ENCODE measurements at regions not wholly inside any gene's neighbourhood (a gene's known extent, or its start where the extent isn't known, plus 50 kb on each side); places are given as distances from the start of the nearest gene placed in this dataset.
A peak's percentile ranks its signal among the peaks of the same experiment; 100 is the strongest.
"Not testable (repeated sequence)": the region's sequence is repeated elsewhere in the genome, so short reads cannot be mapped to it uniquely, and the experiment has no call there.

DNA sequence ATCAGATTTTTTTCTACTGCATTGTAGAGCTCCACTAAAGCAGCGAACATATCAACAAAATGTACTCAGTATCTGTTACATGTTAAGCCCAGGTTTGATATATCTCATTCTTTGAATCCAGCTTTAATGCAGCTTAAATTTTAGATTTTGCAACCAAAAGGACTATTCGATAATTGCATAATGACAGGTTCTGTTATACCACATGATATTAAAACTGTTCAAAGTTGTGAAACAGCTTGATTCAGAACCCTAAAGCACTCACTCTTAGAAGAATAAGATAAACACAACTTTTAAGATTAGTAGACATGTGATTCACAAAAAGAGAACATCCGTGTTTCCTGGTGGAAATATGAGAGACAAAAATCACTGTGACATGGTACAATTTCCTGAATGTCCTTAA, 427.9 kb downstream of the CDH11 start:
- peak; percentile 3 for DNase-seq (ENCODE audit: low read depth, low spot score)
- in situ Hi-C loops (cut with HindIII; ENCODE audit: low sequenced_read_pairs), result no loop called here
- no peak overlapping the region for H3K4me3 ChIP-seq (ENCODE audit: low read depth, low read length)
- TF ChIP-seq, protein P1, sequence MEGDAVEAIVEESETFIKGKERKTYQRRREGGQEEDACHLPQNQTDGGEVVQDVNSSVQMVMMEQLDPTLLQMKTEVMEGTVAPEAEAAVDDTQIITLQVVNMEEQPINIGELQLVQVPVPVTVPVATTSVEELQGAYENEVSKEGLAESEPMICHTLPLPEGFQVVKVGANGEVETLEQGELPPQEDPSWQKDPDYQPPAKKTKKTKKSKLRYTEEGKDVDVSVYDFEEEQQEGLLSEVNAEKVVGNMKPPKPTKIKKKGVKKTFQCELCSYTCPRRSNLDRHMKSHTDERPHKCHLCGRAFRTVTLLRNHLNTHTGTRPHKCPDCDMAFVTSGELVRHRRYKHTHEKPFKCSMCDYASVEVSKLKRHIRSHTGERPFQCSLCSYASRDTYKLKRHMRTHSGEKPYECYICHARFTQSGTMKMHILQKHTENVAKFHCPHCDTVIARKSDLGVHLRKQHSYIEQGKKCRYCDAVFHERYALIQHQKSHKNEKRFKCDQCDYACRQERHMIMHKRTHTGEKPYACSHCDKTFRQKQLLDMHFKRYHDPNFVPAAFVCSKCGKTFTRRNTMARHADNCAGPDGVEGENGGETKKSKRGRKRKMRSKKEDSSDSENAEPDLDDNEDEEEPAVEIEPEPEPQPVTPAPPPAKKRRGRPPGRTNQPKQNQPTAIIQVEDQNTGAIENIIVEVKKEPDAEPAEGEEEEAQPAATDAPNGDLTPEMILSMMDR (IDR thresholded peaks at IDR 0.05; ENCODE audit: low read depth, low read length), result no peak

DNA sequence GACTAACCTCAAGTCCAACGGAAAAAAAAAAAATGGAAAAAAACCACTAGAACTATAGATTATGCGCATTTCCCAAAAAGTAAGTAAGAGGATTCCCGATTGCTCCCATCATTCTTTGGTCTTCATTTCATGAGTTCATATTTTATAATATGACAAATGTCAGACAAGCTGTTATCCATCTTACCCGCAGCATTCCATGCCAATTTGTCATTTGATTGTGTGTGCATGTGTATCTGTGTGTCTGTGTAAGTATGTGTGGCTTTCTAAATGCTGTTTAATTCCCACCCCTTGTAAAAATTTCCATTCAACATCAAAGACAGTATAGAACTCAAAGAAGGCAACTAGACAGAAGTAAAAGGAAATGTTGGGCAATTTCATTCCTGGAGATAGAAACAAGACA, 434.1 kb downstream of the CDH11 start:
- in situ Hi-C loops (cut with HindIII; ENCODE audit: low sequenced_read_pairs), result no loop called here
- TF ChIP-seq, protein P1 (IDR thresholded peaks at IDR 0.05; ENCODE audit: low read depth, low read length), result no peak

DNA sequence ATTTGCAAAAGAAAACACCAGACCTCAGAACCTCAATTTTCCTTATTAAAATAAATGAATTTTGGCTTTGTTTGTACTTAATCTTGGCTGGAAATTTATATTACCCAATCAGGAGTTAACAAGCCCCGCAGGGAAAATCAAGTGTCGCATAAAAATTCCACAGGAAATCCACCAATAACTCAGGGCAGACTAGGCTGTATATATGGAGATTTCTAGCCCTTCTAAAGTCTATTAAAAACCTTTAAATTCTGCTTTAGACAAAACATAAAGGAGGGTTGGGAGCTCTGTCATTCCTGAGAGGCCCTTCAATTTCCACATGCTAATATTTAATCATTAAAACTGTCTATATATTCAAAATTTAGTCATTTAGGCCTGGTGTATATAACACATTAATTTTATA, 434.7 kb downstream of the CDH11 start:
- DNase-seq (ENCODE audit: low read depth, low spot score), result no peak
- no peak overlapping the region for H3K4me3 ChIP-seq (ENCODE audit: low read depth, low read length)
- in situ Hi-C loops (cut with HindIII; ENCODE audit: low sequenced_read_pairs), result no loop called here
- TF ChIP-seq, protein P1 (IDR thresholded peaks at IDR 0.05; ENCODE audit: low read depth, low read length), result no peak

More for the DNA sequence above, 434.1 kb downstream of the CDH11 start:
- DNase-seq (ENCODE audit: low read depth, low spot score), result no peak
- no peak overlapping the region for H3K4me3 ChIP-seq (ENCODE audit: low read depth, low read length)

DNA sequence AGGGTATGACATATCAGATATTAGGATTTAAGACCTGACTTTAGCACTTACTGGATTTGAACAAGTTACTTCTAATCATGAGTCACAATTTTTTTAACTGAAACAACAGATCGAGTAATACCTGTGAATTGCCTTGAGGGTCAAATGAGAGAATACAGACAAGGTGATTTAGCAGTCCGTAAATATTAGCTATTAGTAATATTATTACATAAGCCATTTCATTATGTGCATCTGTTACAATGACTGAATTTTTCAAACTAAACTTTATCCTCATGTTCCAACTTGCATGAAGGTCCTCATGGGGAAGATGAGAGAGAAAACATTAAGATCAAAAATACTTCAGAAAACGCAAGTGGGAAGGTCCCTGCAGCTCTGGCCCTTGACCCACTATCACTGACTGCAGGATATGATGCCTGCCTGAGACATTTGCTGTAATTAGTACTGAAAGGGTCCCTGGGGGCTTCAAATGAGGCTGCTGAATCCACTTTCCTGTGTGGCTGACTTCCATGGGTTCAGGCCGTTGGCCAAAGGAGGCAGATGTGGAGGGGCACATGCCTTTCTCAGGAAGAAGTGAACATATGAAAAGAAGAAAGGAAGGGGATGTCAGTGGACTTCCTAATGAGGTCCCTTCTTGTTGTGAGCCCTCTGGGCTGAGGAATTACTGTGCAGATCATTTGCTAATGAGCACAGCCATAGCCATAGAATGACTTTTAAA, 441.7 kb downstream of the CDH11 start:
- no peak for DNase-seq (ENCODE audit: low read depth, low spot score)
- in situ Hi-C loops (cut with HindIII; ENCODE audit: low sequenced_read_pairs), result no loop called here

DNA sequence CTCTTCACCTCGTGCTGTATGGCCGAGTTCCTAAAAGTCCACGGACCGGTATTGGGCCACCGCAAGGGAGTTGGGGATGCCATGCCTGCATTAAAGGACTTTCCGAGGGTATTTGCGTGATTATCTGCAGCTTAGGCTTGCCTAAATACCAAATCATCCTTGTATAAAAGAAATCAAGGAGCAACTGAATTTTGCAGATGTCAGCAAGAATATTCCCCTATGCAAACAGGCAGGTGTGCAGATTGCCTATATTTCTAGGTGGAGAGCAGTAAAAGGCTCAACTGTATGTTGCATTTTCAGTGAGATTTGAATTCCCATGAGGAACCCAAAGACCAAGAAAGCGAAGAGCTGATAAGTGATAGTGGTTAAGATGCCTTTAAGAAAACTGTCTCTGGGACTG, 452.3 kb downstream of the CDH11 start:
- in situ Hi-C loops (cut with HindIII; ENCODE audit: low sequenced_read_pairs), result no loop called here
- TF ChIP-seq, protein P1 (IDR thresholded peaks at IDR 0.05; ENCODE audit: low read depth, low read length), result no peak
- no peak overlapping the region for H3K4me3 ChIP-seq (ENCODE audit: low read depth, low read length)
- no peak for DNase-seq (ENCODE audit: low read depth, low spot score)

More for the DNA sequence above, 441.7 kb downstream of the CDH11 start:
- H3K4me3 ChIP-seq (ENCODE audit: low read depth, low read length), result no peak overlapping the region
- TF ChIP-seq, protein P1 (IDR thresholded peaks at IDR 0.05; ENCODE audit: low read depth, low read length), result no peak

DNA sequence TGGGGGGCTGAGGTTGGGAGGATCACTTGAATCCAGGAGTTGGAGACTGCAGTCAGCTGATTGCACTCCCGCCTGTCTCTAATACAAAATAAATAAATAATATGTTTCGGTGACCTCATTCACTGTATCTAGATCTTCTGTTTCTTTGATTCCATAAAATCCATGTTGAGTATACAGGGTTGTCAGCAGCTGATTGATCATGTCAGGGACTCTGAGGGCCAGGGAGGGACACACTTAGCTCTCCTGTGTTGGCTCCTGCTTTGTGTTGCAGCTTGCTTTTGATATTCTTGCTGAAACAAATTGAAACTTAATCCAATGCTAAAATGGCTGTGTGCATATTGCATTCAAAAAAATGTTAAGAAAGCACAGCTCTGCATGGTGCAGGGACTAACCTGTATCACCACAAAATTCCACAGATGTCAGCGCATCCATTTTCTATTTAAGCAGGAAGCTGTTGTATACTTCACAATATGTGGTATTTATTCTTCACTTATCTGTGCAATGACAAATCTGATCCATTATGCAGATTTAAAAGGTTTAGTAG, 454.5 kb downstream of the CDH11 start:
- H3K4me3 ChIP-seq (ENCODE audit: low read depth, low read length), result no peak overlapping the region
- in situ Hi-C loops (cut with HindIII; ENCODE audit: low sequenced_read_pairs), result no loop called here
- TF ChIP-seq, protein P1 (IDR thresholded peaks at IDR 0.05; ENCODE audit: low read depth, low read length), result no peak
- DNase-seq (ENCODE audit: low read depth, low spot score), result no peak

DNA sequence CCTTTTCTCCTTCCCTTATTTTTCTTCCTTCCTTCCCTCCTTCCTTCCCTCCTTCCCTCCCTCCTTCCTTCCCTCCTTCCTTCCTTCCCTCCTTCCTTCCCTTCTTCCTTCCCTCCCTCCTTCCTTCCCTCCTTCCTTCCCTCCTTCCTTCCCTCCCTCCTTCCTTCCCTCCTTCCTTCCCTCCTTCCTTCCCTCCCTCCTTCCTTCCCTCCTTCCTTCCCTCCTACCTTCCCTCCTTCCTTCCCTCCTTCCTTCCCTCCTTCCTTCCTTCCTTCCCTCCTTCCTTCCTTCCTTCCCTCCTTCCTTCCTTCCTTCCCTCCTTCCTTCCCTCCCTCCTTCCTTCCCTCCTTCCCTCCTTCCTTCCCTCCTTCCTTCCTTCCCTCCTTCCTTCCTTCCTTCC, 459.6 kb downstream of the CDH11 start:
- DNase-seq (ENCODE audit: low read depth, low spot score); in situ Hi-C loops (cut with HindIII; ENCODE audit: low sequenced_read_pairs); H3K4me3 ChIP-seq (ENCODE audit: low read depth, low read length): not testable (repeated sequence)
